ENCODE measurements at regions not wholly inside any gene's neighbourhood (a gene's known extent, or its start where the extent isn't known, plus 50 kb on each side); places are given as distances from the start of the nearest gene placed in this dataset.

GRCh38 chr5:35487233-35488025 is 130.2 kb upstream of the SPEF2 start (continued):
- no peak for TF ChIP-seq PHF5A (CRISPR knock-in tag; IDR thresholded peaks at IDR 0.05; ENCODE audit: low read depth, unreplicated experiment)

- Histone ChIP-seq H3K4me1 (ENCODE audit: insufficient read depth, low read length) (peaks cover 69% of the 10 kb centered on the region), H3K4me2 (ENCODE audit: low read depth, low read length) (no peak overlapping the region), H3K36me3 (replicated peaks in 1 of 2; ENCODE audit: control insufficient read depth in 1 of 2, insufficient read depth in 2 of 2, low read length in 2 of 2) (no peaks in the 10 kb centered on the region), H2AFZ (ENCODE audit: low read length) (no peak overlapping the region), H3K27me3 (ENCODE audit: control insufficient read depth in 1 of 2, insufficient read depth in 2 of 2, low read length in 2 of 2) (no peaks in the 10 kb centered on the region), H3K4me3 (replicated peaks in 1 of 3; ENCODE audit: insufficient read depth in 1 of 3, low read depth in 2 of 3, low read length in 3 of 3) (no peak overlapping the region), H3K9me3 (ENCODE audit: low read length) (no peaks in the 10 kb centered on the region), H3K79me2 (ENCODE audit: insufficient read depth, low read length) (no peaks in the 10 kb centered on the region), H3K9ac (ENCODE audit: insufficient read depth, low read depth, low read length) (no peak overlapping the region), H3K27ac (ENCODE audit: extremely low read length, insufficient read depth, low read length) (peak overlapping the region; percentile 91), H4K20me1 (ENCODE audit: insufficient read depth, low read length) (no peaks in the 10 kb centered on the region)
- ChIA-PET CTCF (ENCODE audit: low intra/inter-chr PET ratio, low total read pairs) (no interaction called here), POLR2A (no interaction called here)
- no peak for ATAC-seq
- no peak for DNase-seq (ENCODE audit: low spot score)
- in situ Hi-C loops (cut with HindIII; ENCODE audit: extremely low pct_ligation_motif_present, low pct_unique_long_range_greater_than_20kb) (no loop called here), intact Hi-C loops (cut with micrococcal nuclease; ENCODE audit: unreplicated experiment) (loop anchor here (10.0 kb wide), 1 partner anchor 351 kb away; no protein-coding TSS in a partner anchor)
- no peak for FAIRE-seq
- no TSS peak for BruUV-seq (replicated peaks)
- no peak for TF ChIP-seq ZBTB21 (CRISPR knock-in tag; IDR thresholded peaks at IDR 0.05)
- no peak for TF ChIP-seq HES4 (CRISPR knock-in tag; IDR thresholded peaks at IDR 0.05; ENCODE audit: borderline replicate concordance)
Measured at GRCh38 chr5:35485487-35485886, 132.2 kb upstream of the SPEF2 start.

- no peak for DNase-seq (ENCODE audit: low spot score)
- H3K27me3 ChIP-seq (ENCODE audit: control insufficient read depth in 1 of 2, insufficient read depth in 2 of 2, low read length in 2 of 2), result no peaks in the 10 kb centered on the region
- intact Hi-C loops (cut with micrococcal nuclease; ENCODE audit: unreplicated experiment), result loop anchor here (10.0 kb wide), 1 partner anchor 349 kb away; no protein-coding TSS in a partner anchor
- POLR2A ChIA-PET, result interaction anchor here (0.6 kb wide), 1 partner anchor 1887 kb away, joined by 3 read pairs; the partner anchor contains the start of gene NUP155
- H3K79me2 ChIP-seq (ENCODE audit: insufficient read depth, low read length), result no peaks in the 10 kb centered on the region
- H3K4me1 ChIP-seq (ENCODE audit: insufficient read depth, low read length), result peaks cover 81% of the 10 kb centered on the region
- peak; percentile 77 for ATAC-seq
- H2AFZ ChIP-seq (ENCODE audit: low read length), result peak overlapping the region; percentile 45
- BruUV-seq (replicated peaks), result no TSS peak
- peak overlapping the region; percentile 67 for H3K9ac ChIP-seq (ENCODE audit: insufficient read depth, low read depth, low read length)
- no peak for FAIRE-seq
- H4K20me1 ChIP-seq (ENCODE audit: insufficient read depth, low read length), result no peaks in the 10 kb centered on the region
- H3K27ac ChIP-seq (ENCODE audit: extremely low read length, insufficient read depth, low read length), result peak overlapping the region; percentile 91
- peak overlapping the region in 2 of 3 experiments; percentile 31 to 42; a peak in 3 of 6 replicates for H3K4me3 ChIP-seq (replicated peaks in 1 of 3; ENCODE audit: insufficient read depth in 1 of 3, low read depth in 2 of 3, low read length in 3 of 3)
- in situ Hi-C loops (cut with HindIII; ENCODE audit: extremely low pct_ligation_motif_present, low pct_unique_long_range_greater_than_20kb), result no loop called here
- H3K4me2 ChIP-seq (ENCODE audit: low read depth, low read length), result peak overlapping the region; percentile 85
- no peaks in the 10 kb centered on the region for H3K36me3 ChIP-seq (replicated peaks in 1 of 2; ENCODE audit: control insufficient read depth in 1 of 2, insufficient read depth in 2 of 2, low read length in 2 of 2)
- CTCF ChIA-PET (ENCODE audit: low intra/inter-chr PET ratio, low total read pairs), result no interaction called here
- H3K9me3 ChIP-seq (ENCODE audit: low read length), result no peaks in the 10 kb centered on the region
- TF ChIP-seq NCOR1 (IDR thresholded peaks at IDR 0.05; ENCODE audit: borderline replicate concordance, low read length) (peak; percentile 10; the same call in 1 of the 2 replicates), ZNF180 (CRISPR knock-in tag; IDR thresholded peaks at IDR 0.05; ENCODE audit: borderline replicate concordance, low read depth) (no peak), POGZ (CRISPR knock-in tag; IDR thresholded peaks at IDR 0.05) (peak; percentile 4; the same call in 1 of the 2 replicates), CREB1 (IDR thresholded peaks at IDR 0.05) (no peak), CREB1 (CRISPR knock-in tag; IDR thresholded peaks at IDR 0.05) (0 out of 2 replicates have a peak, but pooled peaks have one; percentile 4), CREBL2 (CRISPR knock-in tag; IDR thresholded peaks at IDR 0.05; ENCODE audit: borderline replicate concordance) (no peak), DR1 (CRISPR knock-in tag; IDR thresholded peaks at IDR 0.05) (no peak), ZBTB20 (CRISPR knock-in tag; IDR thresholded peaks at IDR 0.05; ENCODE audit: borderline replicate concordance, low read depth) (no peak), NFATC3 (CRISPR knock-in tag; IDR thresholded peaks at IDR 0.05) (no peak), KDM4B (CRISPR knock-in tag; IDR thresholded peaks at IDR 0.05) (no peak), MTA3 (CRISPR knock-in tag; IDR thresholded peaks at IDR 0.05) (no peak), ZEB1 (IDR thresholded peaks at IDR 0.05; ENCODE audit: insufficient replicate concordance, low read depth) (no peak)
Measured at GRCh38 chr5:35484241-35484640, 133.4 kb upstream of the SPEF2 start.

Measured in HepG2 (cell line).